Loucy (cell line): ENCODE measurements at regions not wholly inside any gene's neighbourhood (a gene's known extent, or its start where the extent isn't known, plus 50 kb on each side); places are given as distances from the start of the nearest gene placed in this dataset.

ENCODE experiments used
- H2AFZ ChIP-seq: fragments of 200-600 bp; sonication (generic); 2 replicates; pipeline ENCODE4 v1.6.0; 2016; ENCODE audit warnings: antibody characterized with exemption, mild to moderate bottlenecking, low read length, moderate library complexity
- H3F3A ChIP-seq: fragments of 200-600 bp; 2 replicates; pipeline ENCODE4 v1.6.0; 2016; ENCODE audit warnings: antibody characterized with exemption, low read depth, mild to moderate bottlenecking
- H3K27me3 ChIP-seq: fragments of 200-600 bp; sonication (generic); 2 replicates; pipeline ENCODE4 v1.6.1; 2014; ENCODE audit warnings: low read length, mild to moderate bottlenecking; ENCODE audit not compliant: insufficient read depth, poor library complexity, severe bottlenecking
- H3K36me3 ChIP-seq: fragments of 200-600 bp; sonication (generic); 2 replicates; pipeline ENCODE4 v1.6.1; 2016; ENCODE audit warnings: low read length; ENCODE audit not compliant: insufficient read depth
- H3K4me1 ChIP-seq: fragments of 200-600 bp; sonication (generic); 2 replicates; pipeline ENCODE4 v1.5.1; 2014; ENCODE audit warnings: low read length, mild to moderate bottlenecking; ENCODE audit not compliant: insufficient read depth, poor library complexity, severe bottlenecking
- H3K4me2 ChIP-seq: fragments of 200-600 bp; sonication (generic); 2 replicates; pipeline ENCODE4 v1.6.0; 2014; ENCODE audit warnings: antibody characterized with exemption, low read length, low read depth, mild to moderate bottlenecking; ENCODE audit not compliant: poor library complexity, severe bottlenecking
- H3K4me3 ChIP-seq: fragments of 200-600 bp; sonication (generic); 2 replicates; pipeline ENCODE4 v1.5.1; 2014; ENCODE audit warnings: low read length, mild to moderate bottlenecking, mixed read lengths; ENCODE audit not compliant: poor library complexity, severe bottlenecking
- H3K79me2 ChIP-seq: fragments of 200-600 bp; sonication (generic); 2 replicates; pipeline ENCODE4 v1.6.1; 2014; ENCODE audit warnings: low read length; ENCODE audit not compliant: insufficient read depth
- H3K9ac ChIP-seq: fragments of 200-600 bp; sonication (generic); 2 replicates; pipeline ENCODE4 v1.6.0; 2014; ENCODE audit warnings: mild to moderate bottlenecking, low read depth, low read length, moderate library complexity; ENCODE audit not compliant: poor library complexity, severe bottlenecking
- H3K9me2 ChIP-seq: fragments of 200-600 bp; sonication (generic); replicated peaks from 2 replicates; pipeline ENCODE4 v1.6.1; 2016; ENCODE audit warnings: low read depth, low read length, mixed read lengths
- H3K9me3 ChIP-seq: fragments of 200-600 bp; sonication (generic); 2 replicates; pipeline ENCODE4 v1.6.1; 2014; ENCODE audit warnings: mild to moderate bottlenecking, antibody characterized with exemption, low read length, low read depth; ENCODE audit not compliant: insufficient read depth
- H4K20me1 ChIP-seq: fragments of 200-600 bp; sonication (generic); 2 replicates; pipeline ENCODE4 v1.6.0; 2014; ENCODE audit warnings: antibody characterized with exemption, low read length, mild to moderate bottlenecking; ENCODE audit not compliant: insufficient read depth, poor library complexity, severe bottlenecking
- CTCF ChIP-seq: fragments of 200-600 bp; sonication (generic); conservative IDR thresholded peaks from 2 replicates; pipeline ENCODE4 v1.5.1; 2014; ENCODE audit warnings: mild to moderate bottlenecking, antibody characterized with exemption, low read length
- EZH2phosphoT487 ChIP-seq: fragments of 200-600 bp; IDR thresholded peaks from 2 replicates; pipeline ENCODE4 v1.6.1; 2018; ENCODE audit warnings: antibody characterized with exemption, mild to moderate bottlenecking, moderate library complexity, borderline replicate concordance

DNA sequence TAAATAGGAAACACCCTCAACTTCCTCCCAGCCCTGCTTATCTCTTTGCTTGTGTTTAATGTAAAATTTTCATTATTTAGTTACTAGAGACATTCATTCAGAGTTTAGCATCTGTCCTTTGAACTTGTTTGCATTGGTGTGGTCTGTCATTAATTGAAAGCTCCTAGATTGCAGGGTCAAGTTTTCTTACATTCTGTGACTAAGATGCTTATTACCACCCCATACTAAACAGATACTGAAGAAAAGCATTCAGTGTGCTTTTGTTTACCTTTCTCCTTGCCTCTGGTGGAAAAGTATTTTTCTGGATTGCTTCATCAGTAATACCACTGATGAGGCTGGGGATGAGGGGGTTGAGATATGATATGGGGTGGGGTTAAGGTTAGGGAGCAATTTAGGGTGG is 199.0 kb downstream of the SAMD5 start:
- Histone ChIP-seq H3K9me2 (no peaks in the 10 kb centered on the region), H3K36me3 (no peaks in the 10 kb centered on the region), H3K9me3 (0 out of 2 replicates have a peak, but pooled peaks cover 4% of the 10 kb centered on the region), H2AFZ (no peak overlapping the region), H3K27me3 (no peaks in the 10 kb centered on the region), H3K79me2 (no peaks in the 10 kb centered on the region), H4K20me1 (no peaks in the 10 kb centered on the region), H3K4me2 (peak overlapping the region; percentile 50), H3K4me1 (peaks cover 36% of the 10 kb centered on the region), H3K4me3 (no peak overlapping the region), H3F3A (peaks cover 4% of the 10 kb centered on the region; the same call in 1 of the 2 replicates), H3K9ac (no peak overlapping the region)
- TF ChIP-seq CTCF (no peak), EZH2phosphoT487 (no peak)

DNA sequence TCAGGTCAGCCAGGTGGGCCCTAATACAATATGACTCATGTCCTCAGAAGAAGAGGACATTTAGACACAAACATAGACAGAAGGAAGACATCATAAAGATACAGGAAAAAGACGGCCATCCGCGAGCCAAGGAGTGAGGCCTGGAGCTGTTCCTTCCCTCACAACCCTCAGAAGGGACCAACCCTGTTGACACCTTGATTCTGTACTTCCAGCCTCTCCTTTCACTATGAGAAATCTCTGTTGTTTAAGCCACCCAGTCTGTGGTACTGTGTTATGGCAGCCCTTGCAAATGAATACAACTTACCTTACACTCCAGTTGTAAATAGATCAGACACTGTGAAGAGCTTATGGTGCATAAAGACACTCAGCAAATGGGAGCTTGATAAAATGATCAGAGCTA is 199.7 kb downstream of the SAMD5 start:
- H3K9me3 ChIP-seq = 0 out of 2 replicates have a peak, but pooled peaks cover 5% of the 10 kb centered on the region

GRCh38 chr6:147709396-147710272 is 201.1 kb downstream of the SAMD5 start:
- TF ChIP-seq EZH2phosphoT487 (no peak), CTCF (no peak)
- H3K9me3 ChIP-seq = 0 out of 2 replicates have a peak, but pooled peaks cover 5% of the 10 kb centered on the region
- peaks cover 36% of the 10 kb centered on the region for H3K4me1 ChIP-seq
- H3K36me3 ChIP-seq = no peaks in the 10 kb centered on the region
- H3K9me2 ChIP-seq = no peaks in the 10 kb centered on the region
- peak overlapping the region; percentile 20 for H3K4me2 ChIP-seq
- peaks cover 4% of the 10 kb centered on the region; the same call in 1 of the 2 replicates for H3F3A ChIP-seq
- no peaks in the 10 kb centered on the region for H4K20me1 ChIP-seq
- H3K27me3 ChIP-seq = no peaks in the 10 kb centered on the region
- H2AFZ ChIP-seq = no peak overlapping the region
- no peaks in the 10 kb centered on the region for H3K79me2 ChIP-seq
- H3K4me3 ChIP-seq = no peak overlapping the region
- H3K9ac ChIP-seq = no peak overlapping the region

More for the DNA sequence above, 199.7 kb downstream of the SAMD5 start:
- Histone ChIP-seq H3K4me3 (no peak overlapping the region), H3K9me2 (no peaks in the 10 kb centered on the region), H4K20me1 (no peaks in the 10 kb centered on the region), H2AFZ (no peak overlapping the region), H3K36me3 (no peaks in the 10 kb centered on the region), H3K4me1 (peaks cover 36% of the 10 kb centered on the region), H3K79me2 (no peaks in the 10 kb centered on the region), H3K4me2 (peak overlapping the region; percentile 50), H3K27me3 (no peaks in the 10 kb centered on the region), H3F3A (peaks cover 4% of the 10 kb centered on the region; the same call in 1 of the 2 replicates), H3K9ac (no peak overlapping the region)
- TF ChIP-seq EZH2phosphoT487 = no peak
- no peak for TF ChIP-seq CTCF
